Spleen (tissue), 11 donors: ENCODE measurements at regions not wholly inside any gene's neighbourhood (a gene's known extent, or its start where the extent isn't known, plus 50 kb on each side); places are given as distances from the start of the nearest gene placed in this dataset.

Experiments
- DNase-seq: peaks from one replicate; pipeline ENCODE4 v3.0.0-alpha.2; 2020
- H3K27ac ChIP-seq, 8 donors: fragments of 200-600 bp; sonication (generic) in 7 of 8; 1 replicate in 4 of 8; 2 replicates in 4 of 8; pipeline versions ENCODE4 v1.5.0 to v1.8.0; 2016 to 2021; ENCODE audit warnings: inconsistent platforms in 4 of 8, mild to moderate bottlenecking in 4 of 8, moderate library complexity in 1 of 8
- H3K27me3 ChIP-seq, 7 donors: fragments of 200-600 bp; sonication (generic) in 6 of 7; replicated peaks in 1 of 7; 1 replicate in 4 of 7; 2 replicates in 3 of 7; pipeline versions ENCODE4 v1.5.0 to v1.8.0; 2016 to 2021; ENCODE audit warnings: inconsistent platforms in 3 of 7, mild to moderate bottlenecking in 1 of 7
- H3K36me3 ChIP-seq, 6 donors: fragments of 200-600 bp; sonication (generic) in 5 of 6; 1 replicate in 4 of 6; 2 replicates in 2 of 6; pipeline versions ENCODE4 v1.5.0 to v1.8.0; 2016 to 2021; ENCODE audit warnings: inconsistent platforms in 2 of 6
- H3K4me1 ChIP-seq, 6 donors: fragments of 200-600 bp; sonication (generic) in 5 of 6; 1 replicate in 3 of 6; 2 replicates in 3 of 6; pipeline versions ENCODE4 v1.5.0 to v1.8.0; 2016 to 2021; ENCODE audit warnings: inconsistent platforms in 3 of 6
- H3K4me3 ChIP-seq, 8 donors: fragments of 200-600 bp; sonication (generic) in 7 of 8; 1 replicate in 4 of 8; 2 replicates in 4 of 8; pipeline versions ENCODE4 v1.5.0 to v1.8.0; 2016 to 2021; ENCODE audit warnings: inconsistent platforms in 4 of 8, mild to moderate bottlenecking in 4 of 8, moderate library complexity in 2 of 8
- H3K9me3 ChIP-seq, 8 donors: fragments of 200-600 bp; sonication (generic) in 7 of 8; 1 replicate in 4 of 8; 2 replicates in 4 of 8; pipeline versions ENCODE4 v1.5.0 to v1.8.0; 2016 to 2021; ENCODE audit warnings: inconsistent platforms in 4 of 8
- POLR2A ChIP-seq, 3 donors: fragments of 450-650 bp; IDR thresholded peaks; one replicate each; pipeline ENCODE4 v1.5.1; 2017; ENCODE audit warnings: antibody characterized with exemption in 3 of 3, mild to moderate bottlenecking in 1 of 3
- POLR2AphosphoS5 ChIP-seq, 3 donors: sonication (generic); formaldehyde crosslinking; IDR thresholded peaks; one replicate each; pipeline ENCODE4 v1.5.1; 2017; ENCODE audit warnings: antibody characterized with exemption in 3 of 3
- WGBS, 5 donors: extraction: QIAGEN DNeasy Blood & Tissue Kit in 3 of 5; methylation state at CpG; one replicate each; pipeline versions ENCODE4 v1.1.5 to v1.1.7; 2013 to 2018; 5-methylcytosine and 5-hydroxymethylcytosine counted together
- intact Hi-C: fragments of 100-400 bp; cut with DNase I; formaldehyde crosslinking; loops from one replicate; pipeline ENCODE4 v1.15.0; 2023; ENCODE audit warnings: low total_unique reads
- TF ChIP-seq, protein P1 (sequence below), 11 experiments: fragments of 200-600 bp in 7 of 11; fragments of 450-650 bp in 4 of 11; sonication (generic) in 4 of 11; IDR thresholded peaks in 8 of 11; conservative IDR thresholded peaks in 3 of 11; 1 replicate in 7 of 11; 2 replicates in 4 of 11; pipeline versions ENCODE4 v1.4.0 to v1.8.0; 2016 to 2021; ENCODE audit warnings: antibody characterized with exemption in 11 of 11, inconsistent platforms in 4 of 11, mild to moderate bottlenecking in 1 of 11
- donor health status: healthy with polysubstance abuse.
- donor health status: DM: no; HTN: no; CAD: no; lungs with moderate emphysema.
- donor health status: DM: no; HTN: no; CAD: no.
- donor health status: Bipolar disorder and iron deficiency.
- donor health status: healthy.
- donor health status: DM: no; HTN: no; CAD: no.
- donor health status: DM: yes; HTN: yes; CAD: no.

DNA sequence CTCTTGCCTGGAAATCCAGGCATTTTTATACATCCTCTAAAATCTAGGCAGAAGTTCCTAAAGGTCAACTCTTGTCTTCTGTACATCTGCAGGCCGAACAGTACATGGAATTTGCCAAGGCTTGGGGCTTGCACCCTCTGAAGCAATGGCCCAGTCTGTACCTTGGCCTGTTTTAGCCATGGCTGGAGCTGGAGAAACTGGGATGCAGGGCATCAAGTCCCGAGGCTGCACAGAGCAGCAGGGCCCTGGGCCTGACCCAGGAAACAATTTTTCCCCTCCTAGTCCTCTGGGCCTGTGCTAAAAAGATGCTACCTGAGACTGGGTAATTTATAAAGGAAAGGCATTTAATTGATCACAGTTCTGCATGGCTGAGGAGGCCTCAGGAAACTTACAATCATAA, 520.8 kb upstream of the MIR17HG start:
- Histone ChIP-seq H3K27me3 (no peaks in the 10 kb centered on the region), H3K9me3 (peaks cover 0 to 18% (median 0%) of the 10 kb centered on the region in 8 donors), H3K36me3 (no peaks in the 10 kb centered on the region), H3K4me3 (no peak overlapping the region), H3K27ac (no peak overlapping the region), H3K4me1 (no peaks in the 10 kb centered on the region)
- intact Hi-C loops = no loop called here
- TF ChIP-seq POLR2AphosphoS5 (IDR thresholded peaks at IDR 0.05) (no peak), POLR2A (IDR thresholded peaks at IDR 0.05) (no peak)
- TF ChIP-seq, protein P1, sequence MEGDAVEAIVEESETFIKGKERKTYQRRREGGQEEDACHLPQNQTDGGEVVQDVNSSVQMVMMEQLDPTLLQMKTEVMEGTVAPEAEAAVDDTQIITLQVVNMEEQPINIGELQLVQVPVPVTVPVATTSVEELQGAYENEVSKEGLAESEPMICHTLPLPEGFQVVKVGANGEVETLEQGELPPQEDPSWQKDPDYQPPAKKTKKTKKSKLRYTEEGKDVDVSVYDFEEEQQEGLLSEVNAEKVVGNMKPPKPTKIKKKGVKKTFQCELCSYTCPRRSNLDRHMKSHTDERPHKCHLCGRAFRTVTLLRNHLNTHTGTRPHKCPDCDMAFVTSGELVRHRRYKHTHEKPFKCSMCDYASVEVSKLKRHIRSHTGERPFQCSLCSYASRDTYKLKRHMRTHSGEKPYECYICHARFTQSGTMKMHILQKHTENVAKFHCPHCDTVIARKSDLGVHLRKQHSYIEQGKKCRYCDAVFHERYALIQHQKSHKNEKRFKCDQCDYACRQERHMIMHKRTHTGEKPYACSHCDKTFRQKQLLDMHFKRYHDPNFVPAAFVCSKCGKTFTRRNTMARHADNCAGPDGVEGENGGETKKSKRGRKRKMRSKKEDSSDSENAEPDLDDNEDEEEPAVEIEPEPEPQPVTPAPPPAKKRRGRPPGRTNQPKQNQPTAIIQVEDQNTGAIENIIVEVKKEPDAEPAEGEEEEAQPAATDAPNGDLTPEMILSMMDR (IDR thresholded peaks at IDR 0.05 in 8 of 11, conservative IDR thresholded peaks at IDR 0.05 in 3 of 11) = no peak
- WGBS, 5 donors = 75 to 85% (median 81%) methylated on average over 2 of the region's 2 CpGs
- DNase-seq = no peak

DNA sequence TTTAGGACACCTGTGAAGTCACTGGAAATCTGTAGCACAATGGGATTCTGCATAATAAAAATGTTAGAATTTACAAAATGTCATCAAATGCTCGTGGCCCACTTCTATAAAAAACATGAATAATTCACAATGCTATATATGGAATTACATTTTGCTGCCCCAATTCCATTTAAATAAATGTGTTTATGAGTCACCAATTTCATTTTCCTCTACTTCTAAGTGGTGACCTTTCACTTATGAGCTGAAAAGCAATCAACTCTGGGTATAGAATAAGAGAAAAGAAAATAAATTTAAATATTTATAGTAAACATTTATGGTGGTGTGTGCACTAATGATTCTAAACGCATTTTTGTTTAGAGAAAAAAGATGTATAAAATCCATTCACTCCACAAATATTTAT, 516.7 kb upstream of the MIR17HG start:
- WGBS, 5 donors = 61 to 83% (median 71%) methylated on average over 2 of the region's 2 CpGs

GRCh38 chr13:90833951-90834350, 513.5 kb upstream of the MIR17HG start:
- H3K4me3 ChIP-seq = no peak overlapping the region
- H3K27me3 ChIP-seq = no peaks in the 10 kb centered on the region
- H3K36me3 ChIP-seq = no peaks in the 10 kb centered on the region
- H3K9me3 ChIP-seq = no peaks in the 10 kb centered on the region
- no peak for TF ChIP-seq POLR2AphosphoS5 (IDR thresholded peaks at IDR 0.05)
- TF ChIP-seq, protein P1 (IDR thresholded peaks at IDR 0.05 in 8 of 11, conservative IDR thresholded peaks at IDR 0.05 in 3 of 11) = no peak
- TF ChIP-seq POLR2A (IDR thresholded peaks at IDR 0.05) = no peak
- no peaks in the 10 kb centered on the region for H3K4me1 ChIP-seq
- DNase-seq = no peak
- H3K27ac ChIP-seq = no peak overlapping the region
- intact Hi-C loops = no loop called here

More for the DNA sequence above, 516.7 kb upstream of the MIR17HG start:
- TF ChIP-seq POLR2AphosphoS5 (IDR thresholded peaks at IDR 0.05) = no peak
- TF ChIP-seq, protein P1 (IDR thresholded peaks at IDR 0.05 in 8 of 11, conservative IDR thresholded peaks at IDR 0.05 in 3 of 11) = no peak
- TF ChIP-seq POLR2A (IDR thresholded peaks at IDR 0.05) = no peak
- H3K27ac ChIP-seq = no peak overlapping the region
- H3K27me3 ChIP-seq = no peaks in the 10 kb centered on the region
- peaks cover 0 to 18% (median 0%) of the 10 kb centered on the region in 8 donors for H3K9me3 ChIP-seq
- no peaks in the 10 kb centered on the region for H3K36me3 ChIP-seq
- no peaks in the 10 kb centered on the region for H3K4me1 ChIP-seq
- H3K4me3 ChIP-seq = no peak overlapping the region
- DNase-seq = no peak
- intact Hi-C loops = no loop called here

GRCh38 chr13:90834700-90835099, 512.8 kb upstream of the MIR17HG start:
- TF ChIP-seq, protein P1 (IDR thresholded peaks at IDR 0.05 in 8 of 11, conservative IDR thresholded peaks at IDR 0.05 in 3 of 11) = no peak
- no peak for TF ChIP-seq POLR2AphosphoS5 (IDR thresholded peaks at IDR 0.05)
- no peak for TF ChIP-seq POLR2A (IDR thresholded peaks at IDR 0.05)
- H3K36me3 ChIP-seq = no peaks in the 10 kb centered on the region
- no peak for DNase-seq
- no peaks in the 10 kb centered on the region for H3K27me3 ChIP-seq
- H3K27ac ChIP-seq = no peak overlapping the region
- H3K4me1 ChIP-seq = no peaks in the 10 kb centered on the region
- 88 to 97% (median 92%) methylated on average over 5 of the region's 5 CpGs for WGBS, 5 donors
- intact Hi-C loops = no loop called here
- H3K9me3 ChIP-seq = no peaks in the 10 kb centered on the region
- no peak overlapping the region for H3K4me3 ChIP-seq
